ENCODE measurements at regions not wholly inside any gene's neighbourhood (a gene's known extent, or its start where the extent isn't known, plus 50 kb on each side); places are given as distances from the start of the nearest gene placed in this dataset.

DNA sequence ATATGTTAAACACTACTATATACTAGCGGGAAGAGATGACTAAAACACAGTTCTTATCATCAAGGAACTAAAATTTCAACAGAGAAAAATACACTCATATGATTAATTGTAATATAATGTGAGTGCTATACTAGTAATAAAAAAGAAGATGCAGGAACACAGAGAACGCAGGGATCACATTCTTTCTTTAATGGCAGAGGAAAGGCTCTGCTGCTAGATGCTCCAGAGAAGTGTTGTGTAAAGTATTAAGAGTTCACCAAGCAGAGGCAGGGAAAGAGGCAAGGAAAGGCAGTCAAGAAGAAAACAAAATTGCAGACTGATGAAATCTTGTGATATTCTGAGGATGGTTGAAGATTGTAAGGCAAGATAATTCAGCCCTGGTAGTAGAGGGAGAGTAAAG lies 394.7 kb downstream of the PDGFC start (continued):
- no peak for TF ChIP-seq SP1 (IDR thresholded peaks at IDR 0.05; ENCODE audit: low read depth)
- no peak for TF ChIP-seq EZH2phosphoT487 (IDR thresholded peaks at IDR 0.05; ENCODE audit: borderline replicate concordance)
- no peak for TF ChIP-seq TCF7L2 (IDR thresholded peaks at IDR 0.05; ENCODE audit: borderline replicate concordance, extremely low read depth, insufficient read depth, insufficient read length)
- no peak for TF ChIP-seq ELF1 (IDR thresholded peaks at IDR 0.05; ENCODE audit: borderline replicate concordance, low read depth)
- TF ChIP-seq POLR2A (IDR thresholded peaks at IDR 0.05; ENCODE audit: borderline replicate concordance, extremely low read depth, insufficient read depth, insufficient read length), result no peak
- TF ChIP-seq ZNF274 (IDR thresholded peaks at IDR 0.05; ENCODE audit: low read depth, low read length), result no peak
- no peak for TF ChIP-seq EZH2 (IDR thresholded peaks at IDR 0.05)
- no peak for TF ChIP-seq JUND (IDR thresholded peaks at IDR 0.05)
- TF ChIP-seq POLR2AphosphoS5 (IDR thresholded peaks at IDR 0.05; ENCODE audit: low read depth, low read length), result no peak

GRCh38 chr4:156575430-156576073 lies 396.0 kb downstream of the PDGFC start:
- no peaks in the 10 kb centered on the region for H3K9me2 ChIP-seq (ENCODE audit: insufficient read depth)
- H3K9ac ChIP-seq (ENCODE audit: low read length), result no peak overlapping the region
- DNase-seq (ENCODE audit: low read depth, low spot score) (no peak), ATAC-seq (no peak)
- H4K20me1 ChIP-seq (ENCODE audit: insufficient read depth), result no peaks in the 10 kb centered on the region
- no peaks in the 10 kb centered on the region for H3K27me3 ChIP-seq (ENCODE audit: insufficient read depth, low read length)
- no peak overlapping the region for H3K4me3 ChIP-seq (replicated peaks in 1 of 2; ENCODE audit: low read depth in 1 of 2, low read length in 2 of 2)
- H3K9me3 ChIP-seq (ENCODE audit: control insufficient read depth in 1 of 2, insufficient read depth in 1 of 2, low read depth in 1 of 2, low read length in 2 of 2), result no peaks in the 10 kb centered on the region
- CTCF ChIA-PET, result no interaction called here
- POLR2A ChIA-PET, result no interaction called here
- no peak overlapping the region for H2AFZ ChIP-seq (ENCODE audit: low read depth, low read length, poor library complexity, severe bottlenecking)
- H3K36me3 ChIP-seq (ENCODE audit: control insufficient read depth in 1 of 2, insufficient read depth in 2 of 2, low read length in 2 of 2), result no peaks in the 10 kb centered on the region
- RAD21 ChIA-PET (ENCODE audit: low non-redundant PET in 1 of 2, low total read pairs in 2 of 2, uncharacterized antibody in 2 of 2, unreplicated experiment in 2 of 2), result no interaction called here
- no TSS peak for BruUV-seq (replicated peaks)
- no peak overlapping the region for H3K27ac ChIP-seq (ENCODE audit: low read depth, low read length)
- H3K79me2 ChIP-seq (ENCODE audit: insufficient read depth, low read length), result no peaks in the 10 kb centered on the region
- H3K4me2 ChIP-seq (ENCODE audit: low read length), result no peak overlapping the region
- intact Hi-C loops (cut with micrococcal nuclease), result no loop called here
- no peaks in the 10 kb centered on the region for H3K4me1 ChIP-seq (ENCODE audit: control insufficient read depth in 1 of 2, insufficient read depth in 2 of 2, low read length in 2 of 2)
- TF ChIP-seq CEBPB (IDR thresholded peaks at IDR 0.05; ENCODE audit: low read depth) (no peak), EZH2 (IDR thresholded peaks at IDR 0.05) (no peak), ZFX (IDR thresholded peaks at IDR 0.05) (no peak), SRF (IDR thresholded peaks at IDR 0.05; ENCODE audit: low read depth) (no peak), CBX3 (IDR thresholded peaks at IDR 0.05; ENCODE audit: low read depth) (no peak), ZNF274 (IDR thresholded peaks at IDR 0.05; ENCODE audit: low read depth, low read length) (no peak), EZH2phosphoT487 (IDR thresholded peaks at IDR 0.05; ENCODE audit: borderline replicate concordance) (no peak)
- TF ChIP-seq, protein P1, sequence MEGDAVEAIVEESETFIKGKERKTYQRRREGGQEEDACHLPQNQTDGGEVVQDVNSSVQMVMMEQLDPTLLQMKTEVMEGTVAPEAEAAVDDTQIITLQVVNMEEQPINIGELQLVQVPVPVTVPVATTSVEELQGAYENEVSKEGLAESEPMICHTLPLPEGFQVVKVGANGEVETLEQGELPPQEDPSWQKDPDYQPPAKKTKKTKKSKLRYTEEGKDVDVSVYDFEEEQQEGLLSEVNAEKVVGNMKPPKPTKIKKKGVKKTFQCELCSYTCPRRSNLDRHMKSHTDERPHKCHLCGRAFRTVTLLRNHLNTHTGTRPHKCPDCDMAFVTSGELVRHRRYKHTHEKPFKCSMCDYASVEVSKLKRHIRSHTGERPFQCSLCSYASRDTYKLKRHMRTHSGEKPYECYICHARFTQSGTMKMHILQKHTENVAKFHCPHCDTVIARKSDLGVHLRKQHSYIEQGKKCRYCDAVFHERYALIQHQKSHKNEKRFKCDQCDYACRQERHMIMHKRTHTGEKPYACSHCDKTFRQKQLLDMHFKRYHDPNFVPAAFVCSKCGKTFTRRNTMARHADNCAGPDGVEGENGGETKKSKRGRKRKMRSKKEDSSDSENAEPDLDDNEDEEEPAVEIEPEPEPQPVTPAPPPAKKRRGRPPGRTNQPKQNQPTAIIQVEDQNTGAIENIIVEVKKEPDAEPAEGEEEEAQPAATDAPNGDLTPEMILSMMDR (IDR thresholded peaks at IDR 0.05 in 2 of 3, conservative IDR thresholded peaks at IDR 0.05 in 1 of 3; ENCODE audit: borderline replicate concordance in 1 of 3, insufficient read depth in 1 of 3, low read depth in 2 of 3, low read length in 2 of 3), result peak in 1 of 3 experiments; percentile 18; a peak in 1 of 6 replicates

Data from HCT116 (cell line).